ENCODE measurements at regions not wholly inside any gene's neighbourhood (a gene's known extent, or its start where the extent isn't known, plus 50 kb on each side); places are given as distances from the start of the nearest gene placed in this dataset.

DNA sequence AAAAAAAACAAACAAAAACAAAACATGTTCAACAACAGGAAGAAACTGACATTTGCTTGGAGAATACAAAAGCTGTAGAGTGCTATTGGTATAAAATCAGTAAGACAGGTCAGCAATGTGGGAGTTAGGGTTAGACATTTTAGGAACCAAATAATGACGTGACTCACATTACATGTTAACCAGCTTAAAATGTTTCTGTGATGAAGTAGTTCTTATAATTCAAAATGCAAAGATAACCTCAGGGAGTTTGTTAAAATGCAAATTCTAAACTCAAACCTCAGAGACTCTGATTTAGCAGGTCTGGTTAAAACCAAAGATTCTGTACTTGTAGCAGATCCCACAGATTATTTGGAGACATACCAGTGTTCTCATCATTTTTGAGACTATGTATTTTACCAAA is 549.4 kb upstream of the SLITRK1 start:
- Mint-ChIP-seq H3K36me3 (no peaks in the 10 kb centered on the region), H3K27me3 (ENCODE audit: low read depth) (no peaks in the 10 kb centered on the region), H3K4me1 (peaks cover 4% of the 10 kb centered on the region), H3K9me3 (no peaks in the 10 kb centered on the region), H3K4me3 (no peak overlapping the region), H3K27ac (no peak overlapping the region)
- POLR2A ChIA-PET: no interaction called here
- DNase-seq (ENCODE audit: low spot score) (no peak), ATAC-seq (no peak)
- TF ChIP-seq, protein P1, sequence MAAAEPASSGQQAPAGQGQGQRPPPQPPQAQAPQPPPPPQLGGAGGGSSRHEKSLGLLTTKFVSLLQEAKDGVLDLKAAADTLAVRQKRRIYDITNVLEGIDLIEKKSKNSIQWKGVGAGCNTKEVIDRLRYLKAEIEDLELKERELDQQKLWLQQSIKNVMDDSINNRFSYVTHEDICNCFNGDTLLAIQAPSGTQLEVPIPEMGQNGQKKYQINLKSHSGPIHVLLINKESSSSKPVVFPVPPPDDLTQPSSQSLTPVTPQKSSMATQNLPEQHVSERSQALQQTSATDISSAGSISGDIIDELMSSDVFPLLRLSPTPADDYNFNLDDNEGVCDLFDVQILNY (CRISPR knock-in tag; IDR thresholded peaks at IDR 0.05): no peak
- TF ChIP-seq, protein P2, sequence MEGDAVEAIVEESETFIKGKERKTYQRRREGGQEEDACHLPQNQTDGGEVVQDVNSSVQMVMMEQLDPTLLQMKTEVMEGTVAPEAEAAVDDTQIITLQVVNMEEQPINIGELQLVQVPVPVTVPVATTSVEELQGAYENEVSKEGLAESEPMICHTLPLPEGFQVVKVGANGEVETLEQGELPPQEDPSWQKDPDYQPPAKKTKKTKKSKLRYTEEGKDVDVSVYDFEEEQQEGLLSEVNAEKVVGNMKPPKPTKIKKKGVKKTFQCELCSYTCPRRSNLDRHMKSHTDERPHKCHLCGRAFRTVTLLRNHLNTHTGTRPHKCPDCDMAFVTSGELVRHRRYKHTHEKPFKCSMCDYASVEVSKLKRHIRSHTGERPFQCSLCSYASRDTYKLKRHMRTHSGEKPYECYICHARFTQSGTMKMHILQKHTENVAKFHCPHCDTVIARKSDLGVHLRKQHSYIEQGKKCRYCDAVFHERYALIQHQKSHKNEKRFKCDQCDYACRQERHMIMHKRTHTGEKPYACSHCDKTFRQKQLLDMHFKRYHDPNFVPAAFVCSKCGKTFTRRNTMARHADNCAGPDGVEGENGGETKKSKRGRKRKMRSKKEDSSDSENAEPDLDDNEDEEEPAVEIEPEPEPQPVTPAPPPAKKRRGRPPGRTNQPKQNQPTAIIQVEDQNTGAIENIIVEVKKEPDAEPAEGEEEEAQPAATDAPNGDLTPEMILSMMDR (IDR thresholded peaks at IDR 0.05): no peak
- TF ChIP-seq CREB1 (CRISPR knock-in tag; IDR thresholded peaks at IDR 0.05): no peak
- CTCF ChIA-PET: no interaction called here

DNA sequence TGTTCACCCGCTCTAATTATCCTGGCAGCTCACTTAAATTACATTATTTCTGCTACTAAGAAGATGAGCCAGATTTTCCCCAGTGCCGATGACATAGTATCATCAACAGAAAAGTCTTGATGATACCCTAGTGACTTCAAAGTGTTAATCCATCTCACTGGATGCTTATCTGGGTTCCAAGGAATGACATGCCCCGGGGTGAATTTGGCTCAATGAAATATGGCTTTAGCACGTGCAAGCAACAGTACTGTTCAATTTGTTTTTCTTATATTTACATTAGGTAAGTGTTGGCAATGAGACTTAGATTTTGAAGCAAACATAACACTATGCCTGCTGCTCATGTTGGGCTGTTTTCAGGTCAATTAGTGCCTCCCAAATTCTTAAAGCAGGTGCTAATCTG is 548.2 kb upstream of the SLITRK1 start:
- ChIA-PET CTCF (no interaction called here), POLR2A (no interaction called here)
- ATAC-seq (no peak), DNase-seq (ENCODE audit: low spot score) (no peak)
- Mint-ChIP-seq H3K4me3 (no peak overlapping the region), H3K27ac (no peak overlapping the region), H3K4me1 (peaks cover 4% of the 10 kb centered on the region), H3K27me3 (ENCODE audit: low read depth) (no peaks in the 10 kb centered on the region), H3K36me3 (no peaks in the 10 kb centered on the region), H3K9me3 (no peaks in the 10 kb centered on the region)
- TF ChIP-seq, protein P3, sequence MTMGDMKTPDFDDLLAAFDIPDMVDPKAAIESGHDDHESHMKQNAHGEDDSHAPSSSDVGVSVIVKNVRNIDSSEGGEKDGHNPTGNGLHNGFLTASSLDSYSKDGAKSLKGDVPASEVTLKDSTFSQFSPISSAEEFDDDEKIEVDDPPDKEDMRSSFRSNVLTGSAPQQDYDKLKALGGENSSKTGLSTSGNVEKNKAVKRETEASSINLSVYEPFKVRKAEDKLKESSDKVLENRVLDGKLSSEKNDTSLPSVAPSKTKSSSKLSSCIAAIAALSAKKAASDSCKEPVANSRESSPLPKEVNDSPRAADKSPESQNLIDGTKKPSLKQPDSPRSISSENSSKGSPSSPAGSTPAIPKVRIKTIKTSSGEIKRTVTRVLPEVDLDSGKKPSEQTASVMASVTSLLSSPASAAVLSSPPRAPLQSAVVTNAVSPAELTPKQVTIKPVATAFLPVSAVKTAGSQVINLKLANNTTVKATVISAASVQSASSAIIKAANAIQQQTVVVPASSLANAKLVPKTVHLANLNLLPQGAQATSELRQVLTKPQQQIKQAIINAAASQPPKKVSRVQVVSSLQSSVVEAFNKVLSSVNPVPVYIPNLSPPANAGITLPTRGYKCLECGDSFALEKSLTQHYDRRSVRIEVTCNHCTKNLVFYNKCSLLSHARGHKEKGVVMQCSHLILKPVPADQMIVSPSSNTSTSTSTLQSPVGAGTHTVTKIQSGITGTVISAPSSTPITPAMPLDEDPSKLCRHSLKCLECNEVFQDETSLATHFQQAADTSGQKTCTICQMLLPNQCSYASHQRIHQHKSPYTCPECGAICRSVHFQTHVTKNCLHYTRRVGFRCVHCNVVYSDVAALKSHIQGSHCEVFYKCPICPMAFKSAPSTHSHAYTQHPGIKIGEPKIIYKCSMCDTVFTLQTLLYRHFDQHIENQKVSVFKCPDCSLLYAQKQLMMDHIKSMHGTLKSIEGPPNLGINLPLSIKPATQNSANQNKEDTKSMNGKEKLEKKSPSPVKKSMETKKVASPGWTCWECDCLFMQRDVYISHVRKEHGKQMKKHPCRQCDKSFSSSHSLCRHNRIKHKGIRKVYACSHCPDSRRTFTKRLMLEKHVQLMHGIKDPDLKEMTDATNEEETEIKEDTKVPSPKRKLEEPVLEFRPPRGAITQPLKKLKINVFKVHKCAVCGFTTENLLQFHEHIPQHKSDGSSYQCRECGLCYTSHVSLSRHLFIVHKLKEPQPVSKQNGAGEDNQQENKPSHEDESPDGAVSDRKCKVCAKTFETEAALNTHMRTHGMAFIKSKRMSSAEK (CRISPR knock-in tag; IDR thresholded peaks at IDR 0.05; ENCODE audit: borderline replicate concordance): no peak
- TF ChIP-seq, protein P4, sequence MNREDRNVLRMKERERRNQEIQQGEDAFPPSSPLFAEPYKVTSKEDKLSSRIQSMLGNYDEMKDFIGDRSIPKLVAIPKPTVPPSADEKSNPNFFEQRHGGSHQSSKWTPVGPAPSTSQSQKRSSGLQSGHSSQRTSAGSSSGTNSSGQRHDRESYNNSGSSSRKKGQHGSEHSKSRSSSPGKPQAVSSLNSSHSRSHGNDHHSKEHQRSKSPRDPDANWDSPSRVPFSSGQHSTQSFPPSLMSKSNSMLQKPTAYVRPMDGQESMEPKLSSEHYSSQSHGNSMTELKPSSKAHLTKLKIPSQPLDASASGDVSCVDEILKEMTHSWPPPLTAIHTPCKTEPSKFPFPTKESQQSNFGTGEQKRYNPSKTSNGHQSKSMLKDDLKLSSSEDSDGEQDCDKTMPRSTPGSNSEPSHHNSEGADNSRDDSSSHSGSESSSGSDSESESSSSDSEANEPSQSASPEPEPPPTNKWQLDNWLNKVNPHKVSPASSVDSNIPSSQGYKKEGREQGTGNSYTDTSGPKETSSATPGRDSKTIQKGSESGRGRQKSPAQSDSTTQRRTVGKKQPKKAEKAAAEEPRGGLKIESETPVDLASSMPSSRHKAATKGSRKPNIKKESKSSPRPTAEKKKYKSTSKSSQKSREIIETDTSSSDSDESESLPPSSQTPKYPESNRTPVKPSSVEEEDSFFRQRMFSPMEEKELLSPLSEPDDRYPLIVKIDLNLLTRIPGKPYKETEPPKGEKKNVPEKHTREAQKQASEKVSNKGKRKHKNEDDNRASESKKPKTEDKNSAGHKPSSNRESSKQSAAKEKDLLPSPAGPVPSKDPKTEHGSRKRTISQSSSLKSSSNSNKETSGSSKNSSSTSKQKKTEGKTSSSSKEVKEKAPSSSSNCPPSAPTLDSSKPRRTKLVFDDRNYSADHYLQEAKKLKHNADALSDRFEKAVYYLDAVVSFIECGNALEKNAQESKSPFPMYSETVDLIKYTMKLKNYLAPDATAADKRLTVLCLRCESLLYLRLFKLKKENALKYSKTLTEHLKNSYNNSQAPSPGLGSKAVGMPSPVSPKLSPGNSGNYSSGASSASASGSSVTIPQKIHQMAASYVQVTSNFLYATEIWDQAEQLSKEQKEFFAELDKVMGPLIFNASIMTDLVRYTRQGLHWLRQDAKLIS (CRISPR knock-in tag; IDR thresholded peaks at IDR 0.05; ENCODE audit: borderline replicate concordance): no peak
- TF ChIP-seq, protein P5, sequence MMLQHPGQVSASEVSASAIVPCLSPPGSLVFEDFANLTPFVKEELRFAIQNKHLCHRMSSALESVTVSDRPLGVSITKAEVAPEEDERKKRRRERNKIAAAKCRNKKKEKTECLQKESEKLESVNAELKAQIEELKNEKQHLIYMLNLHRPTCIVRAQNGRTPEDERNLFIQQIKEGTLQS (CRISPR knock-in tag; conservative IDR thresholded peaks at IDR 0.05): no peak
- TF ChIP-seq, protein P6, sequence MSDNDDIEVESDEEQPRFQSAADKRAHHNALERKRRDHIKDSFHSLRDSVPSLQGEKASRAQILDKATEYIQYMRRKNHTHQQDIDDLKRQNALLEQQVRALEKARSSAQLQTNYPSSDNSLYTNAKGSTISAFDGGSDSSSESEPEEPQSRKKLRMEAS (CRISPR knock-in tag; IDR thresholded peaks at IDR 0.05): no peak
- TF ChIP-seq, protein P7, sequence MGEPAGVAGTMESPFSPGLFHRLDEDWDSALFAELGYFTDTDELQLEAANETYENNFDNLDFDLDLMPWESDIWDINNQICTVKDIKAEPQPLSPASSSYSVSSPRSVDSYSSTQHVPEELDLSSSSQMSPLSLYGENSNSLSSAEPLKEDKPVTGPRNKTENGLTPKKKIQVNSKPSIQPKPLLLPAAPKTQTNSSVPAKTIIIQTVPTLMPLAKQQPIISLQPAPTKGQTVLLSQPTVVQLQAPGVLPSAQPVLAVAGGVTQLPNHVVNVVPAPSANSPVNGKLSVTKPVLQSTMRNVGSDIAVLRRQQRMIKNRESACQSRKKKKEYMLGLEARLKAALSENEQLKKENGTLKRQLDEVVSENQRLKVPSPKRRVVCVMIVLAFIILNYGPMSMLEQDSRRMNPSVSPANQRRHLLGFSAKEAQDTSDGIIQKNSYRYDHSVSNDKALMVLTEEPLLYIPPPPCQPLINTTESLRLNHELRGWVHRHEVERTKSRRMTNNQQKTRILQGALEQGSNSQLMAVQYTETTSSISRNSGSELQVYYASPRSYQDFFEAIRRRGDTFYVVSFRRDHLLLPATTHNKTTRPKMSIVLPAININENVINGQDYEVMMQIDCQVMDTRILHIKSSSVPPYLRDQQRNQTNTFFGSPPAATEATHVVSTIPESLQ (CRISPR knock-in tag; IDR thresholded peaks at IDR 0.05): no peak
